ENCODE measurements at regions not wholly inside any gene's neighbourhood (a gene's known extent, or its start where the extent isn't known, plus 50 kb on each side); places are given as distances from the start of the nearest gene placed in this dataset.

- no peaks in the 10 kb centered on the region for H3K27me3 ChIP-seq (ENCODE audit: control insufficient read depth in 4 of 4, insufficient read depth in 4 of 4, low read length in 3 of 4)
- H3K27ac ChIP-seq (ENCODE audit: low read depth in 1 of 2, low read length in 2 of 2) = no peak overlapping the region
- 92% methylated on average over 4 of the region's 4 CpGs for WGBS
- H3K36me3 ChIP-seq (ENCODE audit: control insufficient read depth in 4 of 4, insufficient read depth in 3 of 4, low read depth in 1 of 4, low read length in 3 of 4) = peaks cover 0 to 2% (median 0%) of the 10 kb centered on the region in 4 donors
- no peaks in the 10 kb centered on the region for H3K9me3 ChIP-seq (ENCODE audit: control insufficient read depth in 4 of 4, low read length in 3 of 4)
- no peaks in the 10 kb centered on the region for H3K4me1 ChIP-seq (ENCODE audit: control insufficient read depth in 4 of 4, insufficient read depth in 4 of 4, low read length in 3 of 4)
- TF ChIP-seq FOXA2 (IDR thresholded peaks at IDR 0.05) (no peak), YY1 (IDR thresholded peaks at IDR 0.05) (no peak), HNF4G (IDR thresholded peaks at IDR 0.05) (no peak), SP1 (IDR thresholded peaks at IDR 0.05) (no peak), RXRA (IDR thresholded peaks at IDR 0.05) (no peak), NR2F2 (IDR thresholded peaks at IDR 0.05) (no peak), REST (IDR thresholded peaks at IDR 0.05) (no peak)
- no peak overlapping the region for H3K9ac ChIP-seq (ENCODE audit: low read depth in 1 of 2, low read length in 2 of 2)
- no peak overlapping the region for H3K4me3 ChIP-seq (ENCODE audit: low read depth in 1 of 3, low read length in 3 of 3)
- no peak for DNase-seq (ENCODE audit: low spot score)
Measured at GRCh38 chr14:71466946-71467345, 465.3 kb upstream of the RGS6 start.

- Histone ChIP-seq H3K9ac (ENCODE audit: low read depth in 1 of 2, low read length in 2 of 2) (no peak overlapping the region), H3K9me3 (ENCODE audit: control insufficient read depth in 4 of 4, low read length in 3 of 4) (no peaks in the 10 kb centered on the region), H3K27me3 (ENCODE audit: control insufficient read depth in 4 of 4, insufficient read depth in 4 of 4, low read length in 3 of 4) (no peaks in the 10 kb centered on the region), H3K4me1 (ENCODE audit: control insufficient read depth in 4 of 4, insufficient read depth in 4 of 4, low read length in 3 of 4) (no peaks in the 10 kb centered on the region), H3K4me3 (ENCODE audit: low read depth in 1 of 3, low read length in 3 of 3) (no peak overlapping the region), H3K27ac (ENCODE audit: low read depth in 1 of 2, low read length in 2 of 2) (no peak overlapping the region), H3K36me3 (ENCODE audit: control insufficient read depth in 4 of 4, insufficient read depth in 3 of 4, low read depth in 1 of 4, low read length in 3 of 4) (peaks cover 0 to 2% (median 0%) of the 10 kb centered on the region in 4 donors)
- no peak for DNase-seq (ENCODE audit: low spot score)
- 91% methylated on average over 3 of the region's 3 CpGs for WGBS
- TF ChIP-seq TAF1 (conservative IDR thresholded peaks at IDR 0.05) = no peak
- no peak for TF ChIP-seq FOXA1 (IDR thresholded peaks at IDR 0.05)
- no peak for TF ChIP-seq GABPA (IDR thresholded peaks at IDR 0.05 in 1 of 2, conservative IDR thresholded peaks at IDR 0.05 in 1 of 2)
- TF ChIP-seq SP1 (IDR thresholded peaks at IDR 0.05) = no peak
- no peak for TF ChIP-seq HNF4G (IDR thresholded peaks at IDR 0.05)
- no peak for TF ChIP-seq NR2F2 (IDR thresholded peaks at IDR 0.05)
- TF ChIP-seq REST (IDR thresholded peaks at IDR 0.05) = no peak
- no peak for TF ChIP-seq YY1 (IDR thresholded peaks at IDR 0.05)
- TF ChIP-seq ZBTB33 (IDR thresholded peaks at IDR 0.05) = no peak
- TF ChIP-seq CTCF (IDR thresholded peaks at IDR 0.05; ENCODE audit: low read depth, low read length, missing input control) = no peak
- TF ChIP-seq FOXA2 (IDR thresholded peaks at IDR 0.05) = no peak
- no peak for TF ChIP-seq ATF3 (IDR thresholded peaks at IDR 0.05)
- TF ChIP-seq RAD21 (IDR thresholded peaks at IDR 0.05) = no peak
- no peak for TF ChIP-seq RXRA (IDR thresholded peaks at IDR 0.05)
- no peak for TF ChIP-seq HNF4A (conservative IDR thresholded peaks at IDR 0.05)
- TF ChIP-seq EGR1 (IDR thresholded peaks at IDR 0.05; ENCODE audit: low read depth in 2 of 2) = no peak
- no peak for TF ChIP-seq MAX (IDR thresholded peaks at IDR 0.05)
- TF ChIP-seq JUND (IDR thresholded peaks at IDR 0.05) = no peak
Measured at GRCh38 chr14:71467361-71467811, 464.8 kb upstream of the RGS6 start.
